HepG2 (cell line): ENCODE measurements at regions not wholly inside any gene's neighbourhood (a gene's known extent, or its start where the extent isn't known, plus 50 kb on each side); places are given as distances from the start of the nearest gene placed in this dataset.

ENCODE experiments used
- ATAC-seq: fragments of 200-7000 bp; cut with Tn5 transposase; 3 replicates; pipeline ENCODE4 v1.9.1; 2020; ENCODE audit warnings: mild to moderate bottlenecking, moderate library complexity
- BruUV-seq: library from RNA; stranded (reverse); fragments of 400-500 nt; replicated peaks from 2 replicates; lab custom pipeline; 2021; lab: Mats Ljungman, UMichigan
- CTCF ChIA-PET: fragments of 300-600 bp; formaldehyde crosslinking; extraction: SDS; loops from one replicate; lab custom pipeline; 2021; ENCODE audit warnings: low total read pairs, inconsistent platforms, low intra/inter-chr PET ratio; lab: Yijun Ruan, JAX
- POLR2A ChIA-PET: fragments of 350-600 bp; sonication (Branson Sonifier 250); formaldehyde crosslinking; loops from one replicate; lab custom pipeline; 2020; ENCODE audit warnings: antibody characterized with exemption, inconsistent platforms; lab: Yijun Ruan, JAX
- DNase-seq: peaks from one replicate; pipeline ENCODE4 v3.0.0-alpha.2; 2015; ENCODE audit warnings: low spot score
- FAIRE-seq: peaks from 3 replicates; lab custom pipeline; 2011; peaks lifted over from hg19 to GRCh38; lab: Jason Lieb, UNC
- H2AFZ ChIP-seq: one replicate; pipeline ENCODE4 v1.6.1; 2011; ENCODE audit warnings: low read length, inconsistent platforms
- H3K27ac ChIP-seq: fragments of 300-600 bp; 3 replicates; pipeline ENCODE4 v1.8.0; 2011; ENCODE audit warnings: mixed run types, mild to moderate bottlenecking, mixed read lengths, low read length, inconsistent platforms; ENCODE audit not compliant: insufficient read depth; ENCODE audit errors: extremely low read length
- H3K27me3 ChIP-seq, 2 experiments: fragments of 200-600 bp in 1 of 2; 2 replicates in 1 of 2; 3 replicates in 1 of 2; pipeline versions ENCODE4 v1.6.0 to v1.8.0; 2011; ENCODE audit warnings: low read length in 2 of 2, mild to moderate bottlenecking in 2 of 2, moderate library complexity in 2 of 2, inconsistent platforms in 1 of 2; ENCODE audit not compliant: insufficient read depth in 2 of 2, control insufficient read depth in 1 of 2
- H3K36me3 ChIP-seq, 2 experiments: fragments of 200-600 bp in 1 of 2; replicated peaks in 1 of 2; 2 replicates in 1 of 2; 3 replicates in 1 of 2; pipeline versions ENCODE4 v1.5.1 to v1.8.0; 2011; ENCODE audit warnings: low read length in 2 of 2, inconsistent platforms in 1 of 2; ENCODE audit not compliant: insufficient read depth in 2 of 2, control insufficient read depth in 1 of 2
- H3K4me1 ChIP-seq: 2 replicates; pipeline ENCODE4 v1.5.1; 2012; ENCODE audit warnings: low read length, inconsistent platforms; ENCODE audit not compliant: insufficient read depth
- H3K4me2 ChIP-seq: 2 replicates; pipeline ENCODE4 v1.6.0; 2011; ENCODE audit warnings: low read depth, low read length, inconsistent platforms
- H3K4me3 ChIP-seq, 3 experiments: fragments of 200-600 bp in 1 of 3; sonication (generic), shearing (Covaris generic) in 1 of 3; replicated peaks in 1 of 3; 2 replicates each; pipeline ENCODE4 v1.5.1; 2011 to 2016; ENCODE audit warnings: low read length in 3 of 3, inconsistent platforms in 2 of 3, low read depth in 2 of 3, mild to moderate bottlenecking in 2 of 3, control low read depth in 1 of 3, mixed read lengths in 1 of 3; ENCODE audit not compliant: insufficient read depth in 1 of 3
- H3K79me2 ChIP-seq: one replicate; pipeline ENCODE4 v1.6.1; 2011; ENCODE audit warnings: low read length, inconsistent platforms; ENCODE audit not compliant: insufficient read depth
- H3K9ac ChIP-seq: 2 replicates; pipeline ENCODE4 v1.6.0; 2011; ENCODE audit warnings: mild to moderate bottlenecking, low read depth, low read length, inconsistent platforms; ENCODE audit not compliant: insufficient read depth
- H3K9me3 ChIP-seq: 2 replicates; pipeline ENCODE4 v1.5.1; 2012; ENCODE audit warnings: mild to moderate bottlenecking, low read length
- H4K20me1 ChIP-seq: 2 replicates; pipeline ENCODE4 v1.6.0; 2011; ENCODE audit warnings: inconsistent platforms, mild to moderate bottlenecking, low read length, moderate library complexity; ENCODE audit not compliant: insufficient read depth
- CC2D1A ChIP-seq: sonication (generic); formaldehyde crosslinking; IDR thresholded peaks from 2 replicates; pipeline ENCODE4 v1.8.1; 2023; ENCODE audit warnings: mild to moderate bottlenecking, missing genetic modification reagents
- EP300 ChIP-seq, 3 experiments: sonication (generic) in 1 of 3; formaldehyde crosslinking in 1 of 3; IDR thresholded peaks; 2 replicates each; pipeline versions ENCODE4 v1.5.1 to v1.6.1; 2011 to 2020; ENCODE audit warnings: low read depth in 2 of 3, low read length in 2 of 3, borderline replicate concordance in 1 of 3, improper control_type of control experiment in 1 of 3, mild to moderate bottlenecking in 1 of 3, missing genetic modification reagents in 1 of 3, moderate library complexity in 1 of 3
- FOXJ3 ChIP-seq: sonication (generic); formaldehyde crosslinking; IDR thresholded peaks from 2 replicates; pipeline ENCODE4 v1.4.0; 2020; ENCODE audit warnings: missing genetic modification reagents, mild to moderate bottlenecking, borderline replicate concordance
- FOXM1 ChIP-seq: sonication (generic); formaldehyde crosslinking; IDR thresholded peaks from 2 replicates; pipeline ENCODE4 v1.5.0; 2020; ENCODE audit warnings: missing genetic modification reagents
- IRX3 ChIP-seq: sonication (generic); formaldehyde crosslinking; IDR thresholded peaks from 2 replicates; pipeline ENCODE4 v1.8.1; 2023; ENCODE audit warnings: mild to moderate bottlenecking, low read depth, missing genetic modification reagents, borderline replicate concordance
- ISL2 ChIP-seq: sonication (generic); formaldehyde crosslinking; IDR thresholded peaks from 2 replicates; pipeline ENCODE4 v1.5.0; 2020; ENCODE audit warnings: missing genetic modification reagents
- ISX ChIP-seq: sonication (generic); formaldehyde crosslinking; conservative IDR thresholded peaks from 2 replicates; pipeline ENCODE4 v1.5.0; 2020; ENCODE audit warnings: missing genetic modification reagents
- JUND ChIP-seq: sonication (generic); formaldehyde crosslinking; IDR thresholded peaks from 2 replicates; pipeline ENCODE4 v1.8.0; 2022; ENCODE audit warnings: mild to moderate bottlenecking, missing genetic modification reagents
- KLF12 ChIP-seq: sonication (generic); formaldehyde crosslinking; IDR thresholded peaks from 2 replicates; pipeline ENCODE4 v1.4.0; 2020; ENCODE audit warnings: missing genetic modification reagents, borderline replicate concordance
- MED8 ChIP-seq: sonication (generic); formaldehyde crosslinking; IDR thresholded peaks from 2 replicates; pipeline ENCODE4 v1.8.1; 2023; ENCODE audit warnings: mild to moderate bottlenecking, missing genetic modification reagents; ENCODE audit not compliant: insufficient replicate concordance
- NFATC3 ChIP-seq: sonication (generic); formaldehyde crosslinking; IDR thresholded peaks from 2 replicates; pipeline ENCODE4 v1.5.1; 2020; ENCODE audit warnings: mild to moderate bottlenecking, missing genetic modification reagents
- PCBP2 ChIP-seq: fragments of 200-400 bp; formaldehyde crosslinking; optimal IDR thresholded peaks from 2 replicates; pipeline ENCODE3; 2018; ENCODE audit warnings: low read length, low read depth; ENCODE audit not compliant: poor library complexity, severe bottlenecking
- PHF21A ChIP-seq: sonication (generic); formaldehyde crosslinking; IDR thresholded peaks from 2 replicates; pipeline ENCODE4 v1.5.0; 2020; ENCODE audit warnings: mild to moderate bottlenecking, missing genetic modification reagents
- POLR2A ChIP-seq, 2 experiments: IDR thresholded peaks; 2 replicates each; pipeline ENCODE4 v1.6.1; 2011; ENCODE audit warnings: low read depth in 2 of 2, low read length in 2 of 2, mild to moderate bottlenecking in 1 of 2, moderate library complexity in 1 of 2; ENCODE audit not compliant: insufficient read depth in 1 of 2
- SKI ChIP-seq: fragments of 450-650 bp; IDR thresholded peaks from one replicate; pipeline ENCODE4 v1.6.1; 2018; ENCODE audit warnings: mild to moderate bottlenecking; ENCODE audit not compliant: partially characterized antibody
- ZNF30 ChIP-seq: sonication (generic); formaldehyde crosslinking; IDR thresholded peaks from 2 replicates; pipeline ENCODE4 v1.5.0; 2020; ENCODE audit warnings: mild to moderate bottlenecking, missing genetic modification reagents
- ZNF468 ChIP-seq: sonication (generic); formaldehyde crosslinking; IDR thresholded peaks from 2 replicates; pipeline ENCODE4 v1.8.0; 2022; ENCODE audit warnings: mild to moderate bottlenecking, moderate library complexity, missing genetic modification reagents
- ZNF788 ChIP-seq: sonication (generic); formaldehyde crosslinking; IDR thresholded peaks from 2 replicates; pipeline ENCODE4 v1.5.0; 2020; ENCODE audit warnings: mild to moderate bottlenecking, missing genetic modification reagents, borderline replicate concordance
- WGBS: methylation state at CpG from one replicate; pipeline ENCODE4 v1.1.6; 2017; ENCODE audit warnings: low lambda C conversion rate; 5-methylcytosine and 5-hydroxymethylcytosine counted together
- in situ Hi-C: cut with HindIII; loops from 2 replicates; pipeline ENCODE4 v1.10.0; 2017; ENCODE audit warnings: low pct_unique_long_range_greater_than_20kb; ENCODE audit not compliant: extremely low pct_ligation_motif_present
- intact Hi-C: fragments of 100-400 bp; cut with micrococcal nuclease; formaldehyde crosslinking; loops from one replicate; pipeline ENCODE4 v1.10.0; 2022; ENCODE audit not compliant: unreplicated experiment
- TF ChIP-seq, protein P1 (sequence below): IDR thresholded peaks from 2 replicates; pipeline ENCODE4 v1.6.1; 2012; ENCODE audit warnings: low read depth, low read length, improper control_type of control experiment

DNA sequence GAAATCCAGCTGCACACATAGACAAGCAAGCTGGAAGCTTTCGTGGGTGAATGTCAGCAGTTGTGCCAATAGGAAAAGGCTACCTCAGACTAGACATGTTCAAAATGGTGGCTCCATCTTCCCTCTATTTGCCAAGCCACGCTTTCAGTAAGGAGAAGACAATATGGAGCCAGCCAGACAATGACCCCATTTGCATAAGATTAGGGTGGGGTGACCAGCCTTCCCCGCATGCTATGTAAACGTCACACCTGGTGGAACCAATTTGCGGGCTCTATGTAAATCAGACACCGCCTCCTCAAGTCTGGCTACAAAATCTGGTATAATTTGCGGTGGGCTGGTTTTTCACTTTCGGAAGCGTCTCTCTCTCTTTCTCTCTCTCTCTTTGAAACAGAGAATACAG lies 297.4 kb upstream of the PCDH15 start:
- H2AFZ ChIP-seq: no peak overlapping the region
- intact Hi-C loops: no loop called here
- FAIRE-seq (no peak), DNase-seq (no peak), ATAC-seq (no peak)
- no peak overlapping the region for H3K4me2 ChIP-seq
- no peaks in the 10 kb centered on the region for H3K9me3 ChIP-seq
- no peaks in the 10 kb centered on the region for H3K4me1 ChIP-seq
- TF ChIP-seq, protein P1, sequence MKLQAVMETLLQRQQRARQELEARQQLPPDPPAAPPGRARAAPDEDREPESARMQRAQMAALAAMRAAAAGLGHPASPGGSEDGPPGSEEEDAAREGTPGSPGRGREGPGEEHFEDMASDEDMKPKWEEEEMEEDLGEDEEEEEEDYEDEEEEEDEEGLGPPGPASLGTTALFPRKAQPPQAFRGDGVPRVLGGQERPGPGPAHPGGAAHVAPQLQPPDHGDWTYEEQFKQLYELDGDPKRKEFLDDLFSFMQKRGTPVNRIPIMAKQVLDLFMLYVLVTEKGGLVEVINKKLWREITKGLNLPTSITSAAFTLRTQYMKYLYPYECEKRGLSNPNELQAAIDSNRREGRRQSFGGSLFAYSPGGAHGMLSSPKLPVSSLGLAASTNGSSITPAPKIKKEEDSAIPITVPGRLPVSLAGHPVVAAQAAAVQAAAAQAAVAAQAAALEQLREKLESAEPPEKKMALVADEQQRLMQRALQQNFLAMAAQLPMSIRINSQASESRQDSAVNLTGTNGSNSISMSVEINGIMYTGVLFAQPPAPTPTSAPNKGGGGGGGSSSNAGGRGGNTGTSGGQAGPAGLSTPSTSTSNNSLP: no peak
- TF ChIP-seq IRX3 (CRISPR knock-in tag): no peak
- no peak for TF ChIP-seq PHF21A (CRISPR knock-in tag)
- no peak for TF ChIP-seq PCBP2
- TF ChIP-seq ZNF788 (CRISPR knock-in tag): no peak
- TF ChIP-seq EP300 (IDR thresholded peaks at IDR 0.05; ENCODE audit: low read depth in 2 of 2, low read length in 2 of 2): no peak
- TF ChIP-seq EP300 (CRISPR knock-in tag; IDR thresholded peaks at IDR 0.05; ENCODE audit: borderline replicate concordance): no peak
- no peak for TF ChIP-seq ZNF30 (CRISPR knock-in tag)
- TF ChIP-seq POLR2A (IDR thresholded peaks at IDR 0.05; ENCODE audit: insufficient read depth in 1 of 2, low read depth in 2 of 2, low read length in 2 of 2): no peak
- no peak for TF ChIP-seq FOXJ3 (CRISPR knock-in tag)
- no peak for TF ChIP-seq CC2D1A (CRISPR knock-in tag)
- TF ChIP-seq FOXM1 (CRISPR knock-in tag): no peak
- TF ChIP-seq ISL2: no peak
- TF ChIP-seq ISX: no peak
- no peak for TF ChIP-seq ZNF468 (CRISPR knock-in tag)
- no peak for TF ChIP-seq NFATC3 (CRISPR knock-in tag)
- no peak for TF ChIP-seq MED8 (CRISPR knock-in tag)
- TF ChIP-seq KLF12: no peak
- TF ChIP-seq SKI: no peak
- TF ChIP-seq JUND (CRISPR knock-in tag): no peak
- BruUV-seq: no TSS peak
- H3K27ac ChIP-seq: no peak overlapping the region
- H3K9ac ChIP-seq: no peak overlapping the region
- ChIA-PET CTCF (no interaction called here), POLR2A (no interaction called here)
- no peaks in the 10 kb centered on the region for H4K20me1 ChIP-seq
- H3K4me3 ChIP-seq: no peak overlapping the region
- no peaks in the 10 kb centered on the region for H3K79me2 ChIP-seq
- H3K36me3 ChIP-seq: no peaks in the 10 kb centered on the region
- no peaks in the 10 kb centered on the region for H3K27me3 ChIP-seq
- whole genome bisulfite sequencing: 37% methylated on average over 8 of the region's 9 CpGs
- in situ Hi-C loops: loop anchor here (25.0 kb wide), 1 partner anchor 639 kb away; no protein-coding TSS in a partner anchor
